SK-N-SH treated with all-trans-retinoic acid at 6 μM for 48 hours (cell line): ENCODE measurements at regions not wholly inside any gene's neighbourhood (a gene's known extent, or its start where the extent isn't known, plus 50 kb on each side); places are given as distances from the start of the nearest gene placed in this dataset.
A peak's percentile ranks its signal among the peaks of the same experiment; 100 is the strongest.

Experiments used
- ATAC-seq: fragments of 200-7000 bp; cut with Tn5 transposase; 3 replicates; pipeline ENCODE4 v1.9.1; 2020; ENCODE audit warnings: mild to moderate bottlenecking, moderate library complexity
- ARNTL ChIP-seq: fragments of 450-650 bp; formaldehyde crosslinking; IDR thresholded peaks from 2 replicates; pipeline ENCODE4 v1.5.0; 2020; ENCODE audit warnings: low read depth, mild to moderate bottlenecking, moderate library complexity, borderline replicate concordance
- BACH2 ChIP-seq: fragments of 250-450 bp; sonication (Bioruptor Pico); IDR thresholded peaks from 2 replicates; pipeline ENCODE4 v1.9.0; 2021; ENCODE audit warnings: mild to moderate bottlenecking, borderline replicate concordance
- CREB5 ChIP-seq: fragments of 250-450 bp; sonication (Bioruptor Pico); IDR thresholded peaks from 2 replicates; pipeline ENCODE4 v1.5.1; 2020; ENCODE audit warnings: low read depth, mild to moderate bottlenecking, moderate library complexity
- CSRNP3 ChIP-seq: fragments of 250-450 bp; sonication (Bioruptor Pico); IDR thresholded peaks from 2 replicates; pipeline ENCODE4 v1.5.1; 2021; ENCODE audit warnings: mild to moderate bottlenecking, moderate library complexity
- ESRRG ChIP-seq: fragments of 250-450 bp; sonication (Bioruptor Pico); IDR thresholded peaks from 2 replicates; pipeline ENCODE4 v1.6.1; 2021; ENCODE audit warnings: mild to moderate bottlenecking
- GLIS3 ChIP-seq: fragments of 250-450 bp; sonication (Bioruptor Pico); IDR thresholded peaks from 2 replicates; pipeline ENCODE4 v1.5.0; 2020; ENCODE audit warnings: mild to moderate bottlenecking, moderate library complexity
- ISL1 ChIP-seq: fragments of 250-450 bp; sonication (Bioruptor Pico); IDR thresholded peaks from 2 replicates; pipeline ENCODE4 v2.1.2; 2022; ENCODE audit warnings: mild to moderate bottlenecking, moderate library complexity
- OSR1 ChIP-seq: fragments of 250-450 bp; sonication (Bioruptor Pico); IDR thresholded peaks from 2 replicates; pipeline ENCODE4 v1.8.0; 2022; ENCODE audit warnings: moderate library complexity, mild to moderate bottlenecking, inconsistent platforms
- PPARA ChIP-seq: fragments of 250-450 bp; sonication (Bioruptor Pico); IDR thresholded peaks from 2 replicates; pipeline ENCODE4 v1.5.0; 2020; ENCODE audit warnings: mild to moderate bottlenecking, borderline replicate concordance
- RARB ChIP-seq: fragments of 250-450 bp; sonication (Bioruptor Pico); IDR thresholded peaks from 2 replicates; pipeline ENCODE4 v1.8.0; 2021; ENCODE audit warnings: mild to moderate bottlenecking, moderate library complexity
- SNAI2 ChIP-seq: fragments of 250-450 bp; sonication (Bioruptor Pico); IDR thresholded peaks from 2 replicates; pipeline ENCODE4 v1.5.0; 2020; ENCODE audit warnings: mild to moderate bottlenecking, moderate library complexity
- TCF4 ChIP-seq: fragments of 250-450 bp; sonication (Bioruptor Pico); IDR thresholded peaks from 2 replicates; pipeline ENCODE4 v1.8.0; 2021; ENCODE audit warnings: mild to moderate bottlenecking, moderate library complexity, borderline replicate concordance
- TOX ChIP-seq: fragments of 250-450 bp; sonication (Bioruptor Pico); IDR thresholded peaks from 2 replicates; pipeline ENCODE4 v1.8.0; 2021; ENCODE audit warnings: mild to moderate bottlenecking, moderate library complexity, borderline replicate concordance
- ZC3H10 ChIP-seq: fragments of 250-450 bp; sonication (Bioruptor Pico); IDR thresholded peaks from 2 replicates; pipeline ENCODE4 v1.5.1; 2021; ENCODE audit warnings: mild to moderate bottlenecking, moderate library complexity
- ZFP30 ChIP-seq: fragments of 450-650 bp; formaldehyde crosslinking; IDR thresholded peaks from 2 replicates; pipeline ENCODE4 v1.5.0; 2022; ENCODE audit warnings: mild to moderate bottlenecking, moderate library complexity
- ZNF70 ChIP-seq: fragments of 450-650 bp; formaldehyde crosslinking; IDR thresholded peaks from 2 replicates; pipeline ENCODE4 v1.5.0; 2020; ENCODE audit warnings: mild to moderate bottlenecking, moderate library complexity
- ZNF8 ChIP-seq: fragments of 450-650 bp; formaldehyde crosslinking; IDR thresholded peaks from 2 replicates; pipeline ENCODE4 v1.5.0; 2020; ENCODE audit warnings: mild to moderate bottlenecking, moderate library complexity
- TF ChIP-seq, protein P1 (sequence below): fragments of 250-450 bp; sonication (Bioruptor Pico); IDR thresholded peaks from 2 replicates; pipeline ENCODE4 v1.8.0; 2021; ENCODE audit warnings: low read depth, mild to moderate bottlenecking, moderate library complexity, borderline replicate concordance
- TF ChIP-seq, protein P2 (sequence below): fragments of 250-450 bp; sonication (Bioruptor Pico); IDR thresholded peaks from 2 replicates; pipeline ENCODE4 v1.5.0; 2020; ENCODE audit warnings: mild to moderate bottlenecking, moderate library complexity
- TF ChIP-seq, protein P3 (sequence below): fragments of 250-450 bp; sonication (Bioruptor Pico); IDR thresholded peaks from 2 replicates; pipeline ENCODE4 v1.8.0; 2020; ENCODE audit warnings: mild to moderate bottlenecking, moderate library complexity, borderline replicate concordance

- TF ChIP-seq, protein P1, sequence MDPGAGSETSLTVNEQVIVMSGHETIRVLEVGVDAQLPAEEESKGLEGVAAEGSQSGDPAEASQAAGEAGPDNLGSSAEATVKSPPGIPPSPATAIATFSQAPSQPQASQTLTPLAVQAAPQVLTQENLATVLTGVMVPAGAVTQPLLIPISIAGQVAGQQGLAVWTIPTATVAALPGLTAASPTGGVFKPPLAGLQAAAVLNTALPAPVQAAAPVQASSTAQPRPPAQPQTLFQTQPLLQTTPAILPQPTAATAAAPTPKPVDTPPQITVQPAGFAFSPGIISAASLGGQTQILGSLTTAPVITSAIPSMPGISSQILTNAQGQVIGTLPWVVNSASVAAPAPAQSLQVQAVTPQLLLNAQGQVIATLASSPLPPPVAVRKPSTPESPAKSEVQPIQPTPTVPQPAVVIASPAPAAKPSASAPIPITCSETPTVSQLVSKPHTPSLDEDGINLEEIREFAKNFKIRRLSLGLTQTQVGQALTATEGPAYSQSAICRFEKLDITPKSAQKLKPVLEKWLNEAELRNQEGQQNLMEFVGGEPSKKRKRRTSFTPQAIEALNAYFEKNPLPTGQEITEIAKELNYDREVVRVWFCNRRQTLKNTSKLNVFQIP (CRISPR knock-in tag), result no peak
- TF ChIP-seq CSRNP3 (CRISPR knock-in tag) (no peak), RARB (CRISPR knock-in tag) (no peak), ARNTL (no peak), GLIS3 (CRISPR knock-in tag) (no peak)
- TF ChIP-seq, protein P2, sequence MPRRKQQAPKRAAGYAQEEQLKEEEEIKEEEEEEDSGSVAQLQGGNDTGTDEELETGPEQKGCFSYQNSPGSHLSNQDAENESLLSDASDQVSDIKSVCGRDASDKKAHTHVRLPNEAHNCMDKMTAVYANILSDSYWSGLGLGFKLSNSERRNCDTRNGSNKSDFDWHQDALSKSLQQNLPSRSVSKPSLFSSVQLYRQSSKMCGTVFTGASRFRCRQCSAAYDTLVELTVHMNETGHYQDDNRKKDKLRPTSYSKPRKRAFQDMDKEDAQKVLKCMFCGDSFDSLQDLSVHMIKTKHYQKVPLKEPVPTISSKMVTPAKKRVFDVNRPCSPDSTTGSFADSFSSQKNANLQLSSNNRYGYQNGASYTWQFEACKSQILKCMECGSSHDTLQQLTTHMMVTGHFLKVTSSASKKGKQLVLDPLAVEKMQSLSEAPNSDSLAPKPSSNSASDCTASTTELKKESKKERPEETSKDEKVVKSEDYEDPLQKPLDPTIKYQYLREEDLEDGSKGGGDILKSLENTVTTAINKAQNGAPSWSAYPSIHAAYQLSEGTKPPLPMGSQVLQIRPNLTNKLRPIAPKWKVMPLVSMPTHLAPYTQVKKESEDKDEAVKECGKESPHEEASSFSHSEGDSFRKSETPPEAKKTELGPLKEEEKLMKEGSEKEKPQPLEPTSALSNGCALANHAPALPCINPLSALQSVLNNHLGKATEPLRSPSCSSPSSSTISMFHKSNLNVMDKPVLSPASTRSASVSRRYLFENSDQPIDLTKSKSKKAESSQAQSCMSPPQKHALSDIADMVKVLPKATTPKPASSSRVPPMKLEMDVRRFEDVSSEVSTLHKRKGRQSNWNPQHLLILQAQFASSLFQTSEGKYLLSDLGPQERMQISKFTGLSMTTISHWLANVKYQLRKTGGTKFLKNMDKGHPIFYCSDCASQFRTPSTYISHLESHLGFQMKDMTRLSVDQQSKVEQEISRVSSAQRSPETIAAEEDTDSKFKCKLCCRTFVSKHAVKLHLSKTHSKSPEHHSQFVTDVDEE, result no peak
- no peak for ATAC-seq
Measured at GRCh38 chr6:122178988-122179387, 220.5 kb upstream of the HSF2 start.

DNA sequence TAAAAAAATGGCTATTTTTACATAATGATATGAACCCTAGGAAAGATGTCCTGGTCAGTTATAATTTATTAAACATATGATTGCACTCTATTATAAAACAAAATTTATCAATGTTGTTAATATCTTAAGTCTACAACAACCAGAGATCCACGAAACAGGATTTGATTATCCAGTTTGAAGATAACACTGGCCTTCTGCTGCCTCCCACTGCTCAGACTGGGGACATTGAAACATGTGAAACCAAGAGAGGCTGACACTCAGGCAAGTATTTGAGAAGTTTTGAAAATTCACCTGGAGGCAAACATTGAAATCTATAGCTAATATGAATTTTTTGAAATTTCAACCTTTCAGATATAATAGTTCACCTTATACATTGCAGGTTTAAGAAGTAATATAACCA, 219.3 kb upstream of the HSF2 start:
- peak; percentile 73 for ATAC-seq
- TF ChIP-seq, protein P3, sequence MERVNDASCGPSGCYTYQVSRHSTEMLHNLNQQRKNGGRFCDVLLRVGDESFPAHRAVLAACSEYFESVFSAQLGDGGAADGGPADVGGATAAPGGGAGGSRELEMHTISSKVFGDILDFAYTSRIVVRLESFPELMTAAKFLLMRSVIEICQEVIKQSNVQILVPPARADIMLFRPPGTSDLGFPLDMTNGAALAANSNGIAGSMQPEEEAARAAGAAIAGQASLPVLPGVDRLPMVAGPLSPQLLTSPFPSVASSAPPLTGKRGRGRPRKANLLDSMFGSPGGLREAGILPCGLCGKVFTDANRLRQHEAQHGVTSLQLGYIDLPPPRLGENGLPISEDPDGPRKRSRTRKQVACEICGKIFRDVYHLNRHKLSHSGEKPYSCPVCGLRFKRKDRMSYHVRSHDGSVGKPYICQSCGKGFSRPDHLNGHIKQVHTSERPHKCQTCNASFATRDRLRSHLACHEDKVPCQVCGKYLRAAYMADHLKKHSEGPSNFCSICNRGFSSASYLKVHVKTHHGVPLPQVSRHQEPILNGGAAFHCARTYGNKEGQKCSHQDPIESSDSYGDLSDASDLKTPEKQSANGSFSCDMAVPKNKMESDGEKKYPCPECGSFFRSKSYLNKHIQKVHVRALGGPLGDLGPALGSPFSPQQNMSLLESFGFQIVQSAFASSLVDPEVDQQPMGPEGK (CRISPR knock-in tag), result no peak
- TF ChIP-seq OSR1 (CRISPR knock-in tag), result no peak
- TF ChIP-seq ZNF8, result no peak
- TF ChIP-seq, protein P2, result no peak
- TF ChIP-seq ZNF70, result no peak
- TF ChIP-seq, protein P1 (CRISPR knock-in tag), result no peak
- no peak for TF ChIP-seq TCF4 (CRISPR knock-in tag)
- no peak for TF ChIP-seq ARNTL
- no peak for TF ChIP-seq ZC3H10 (CRISPR knock-in tag)
- TF ChIP-seq ESRRG (CRISPR knock-in tag), result no peak
- no peak for TF ChIP-seq GLIS3 (CRISPR knock-in tag)
- TF ChIP-seq BACH2 (CRISPR knock-in tag), result no peak
- no peak for TF ChIP-seq TOX (CRISPR knock-in tag)
- no peak for TF ChIP-seq ZFP30
- no peak for TF ChIP-seq PPARA (CRISPR knock-in tag)
- TF ChIP-seq RARB (CRISPR knock-in tag), result no peak
- TF ChIP-seq ISL1, result no peak
- no peak for TF ChIP-seq CSRNP3 (CRISPR knock-in tag)
- TF ChIP-seq CREB5 (CRISPR knock-in tag), result no peak
- TF ChIP-seq SNAI2, result no peak
